BJ (cell line): ENCODE measurements at regions not wholly inside any gene's neighbourhood (a gene's known extent, or its start where the extent isn't known, plus 50 kb on each side); places are given as distances from the start of the nearest gene placed in this dataset.

ENCODE experiments used
- CTCF ChIA-PET: fragments of 350-600 bp; formaldehyde crosslinking; extraction: SDS; loops from one replicate; lab custom pipeline; 2021; ENCODE audit warnings: antibody characterized with exemption, inconsistent platforms; lab: Yijun Ruan, JAX
- POLR2A ChIA-PET: fragments of 300-600 bp; sonication (Branson Sonifier 250); formaldehyde crosslinking; extraction: SDS; loops from one replicate; lab custom pipeline; 2021; ENCODE audit warnings: antibody characterized with exemption; lab: Charles Lee
- DNase-seq: peaks from one replicate; pipeline ENCODE4 v3.0.0-alpha.2; 2011; ENCODE audit warnings: low read depth
- H3K27me3 ChIP-seq: 2 replicates; pipeline ENCODE4 v1.6.0; 2011; ENCODE audit warnings: low read length; ENCODE audit not compliant: control insufficient read depth, insufficient read depth
- H3K36me3 ChIP-seq: 2 replicates; pipeline ENCODE4 v1.5.1; 2011; ENCODE audit warnings: low read length; ENCODE audit not compliant: control insufficient read depth, insufficient read depth
- H3K4me3 ChIP-seq: 2 replicates; pipeline ENCODE4 v1.5.1; 2011; ENCODE audit warnings: low read depth, mild to moderate bottlenecking, control low read depth, low read length
- CTCF ChIP-seq: IDR thresholded peaks from 2 replicates; pipeline ENCODE4 v1.5.1; 2011; ENCODE audit warnings: low read depth, mild to moderate bottlenecking, control low read depth, inconsistent platforms, low read length, moderate library complexity; ENCODE audit not compliant: insufficient read depth

DNA sequence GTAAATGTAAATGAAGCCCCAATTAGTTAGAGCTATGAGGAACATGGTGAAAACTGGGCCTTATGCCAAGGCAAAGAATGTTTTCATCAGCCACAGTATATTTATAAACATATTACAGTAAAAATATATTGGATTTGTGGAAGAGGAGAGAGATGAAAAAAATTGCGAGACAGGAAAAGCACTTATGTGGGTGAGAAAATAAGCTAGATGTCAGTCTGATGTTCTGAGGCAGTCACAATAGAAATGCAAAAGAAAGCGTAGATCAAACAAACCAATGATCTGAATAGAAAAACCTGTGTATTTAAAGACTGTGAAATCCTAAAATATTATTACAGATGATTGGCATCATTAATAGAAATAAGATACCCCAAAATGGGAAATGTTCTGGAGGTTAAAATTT is 1332.5 kb downstream of the SLITRK5 start:
- no peak for DNase-seq
- no peaks in the 10 kb centered on the region for H3K36me3 ChIP-seq
- ChIA-PET CTCF (no interaction called here), POLR2A (no interaction called here)
- H3K4me3 ChIP-seq, result no peak overlapping the region
- H3K27me3 ChIP-seq, result no peaks in the 10 kb centered on the region
- no peak for TF ChIP-seq CTCF

GRCh38 chr13:89011615-89012014 is 1340.4 kb downstream of the SLITRK5 start:
- no peak overlapping the region for H3K4me3 ChIP-seq
- ChIA-PET POLR2A (no interaction called here), CTCF (no interaction called here)
- TF ChIP-seq CTCF, result no peak
- no peaks in the 10 kb centered on the region for H3K36me3 ChIP-seq
- H3K27me3 ChIP-seq, result no peaks in the 10 kb centered on the region
- DNase-seq, result no peak

DNA sequence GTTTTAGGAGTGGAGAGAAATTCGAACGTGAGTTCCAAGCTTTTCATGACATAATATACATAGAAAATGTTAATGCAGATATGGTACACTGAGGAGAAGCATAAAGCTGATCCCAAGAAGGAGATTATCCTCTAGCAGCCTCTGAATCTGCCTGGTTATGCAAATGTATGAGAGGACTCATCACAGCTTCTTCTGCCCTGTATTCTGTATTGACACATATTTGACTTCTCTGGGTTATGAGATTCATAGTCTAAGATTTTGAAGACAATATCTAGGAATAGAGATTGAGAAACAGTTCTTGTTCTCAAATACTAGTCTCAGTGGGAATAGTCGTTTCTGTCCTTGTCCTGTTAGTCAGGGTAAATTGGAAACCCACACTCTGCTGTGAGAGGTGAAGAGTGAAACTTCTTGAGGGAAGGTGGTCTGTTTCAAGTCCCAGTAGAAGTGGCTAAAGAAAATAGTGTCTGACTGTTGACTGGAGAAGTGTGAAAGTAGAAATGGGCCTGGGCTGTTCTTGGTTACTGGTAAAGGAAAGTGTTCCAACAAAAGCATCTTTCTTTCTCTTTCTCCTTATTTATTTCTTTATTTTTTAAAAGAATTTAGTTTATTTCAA is 1356.6 kb downstream of the SLITRK5 start:
- ChIA-PET CTCF (no interaction called here), POLR2A (no interaction called here)
- no peak for TF ChIP-seq CTCF
- no peaks in the 10 kb centered on the region for H3K36me3 ChIP-seq
- H3K27me3 ChIP-seq, result no peaks in the 10 kb centered on the region
- DNase-seq, result no peak
- H3K4me3 ChIP-seq, result no peak overlapping the region

- CTCF ChIA-PET, result no interaction called here
- no peak for TF ChIP-seq CTCF
- Histone ChIP-seq H3K4me3 (no peak overlapping the region), H3K27me3 (no peaks in the 10 kb centered on the region), H3K36me3 (no peaks in the 10 kb centered on the region)
- POLR2A ChIA-PET, result no interaction called here
- no peak for DNase-seq
Measured at GRCh38 chr13:89029062-89029461, 1357.9 kb downstream of the SLITRK5 start.

DNA sequence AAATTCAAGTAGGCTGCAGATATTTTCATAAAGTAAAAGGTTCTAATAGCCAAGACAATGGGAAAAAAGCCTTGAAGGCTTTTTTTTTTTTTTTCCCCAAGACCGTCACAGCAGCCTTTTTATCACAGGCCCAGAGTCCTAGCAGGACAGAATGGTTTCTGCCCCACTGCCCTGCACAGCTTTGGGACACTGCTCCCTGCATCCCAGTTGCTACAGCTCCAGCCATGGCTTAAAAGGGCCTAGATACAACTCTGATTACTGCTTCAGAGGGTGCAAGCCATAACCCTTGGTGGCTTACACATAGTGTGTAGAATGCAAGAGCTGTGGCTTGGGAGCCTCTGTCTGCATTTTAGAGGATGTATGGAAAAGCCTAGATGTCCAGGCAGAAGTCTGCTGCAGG is 1362.8 kb downstream of the SLITRK5 start:
- Histone ChIP-seq H3K4me3 (no peak overlapping the region), H3K36me3 (no peaks in the 10 kb centered on the region), H3K27me3 (no peaks in the 10 kb centered on the region)
- no peak for TF ChIP-seq CTCF
- no peak for DNase-seq
- ChIA-PET POLR2A (no interaction called here), CTCF (interaction anchor here (0.7 kb wide), 1 partner anchor 304 kb away, joined by 3 read pairs; no protein-coding TSS in a partner anchor)
